GM23248 (cell line): ENCODE measurements at regions not wholly inside any gene's neighbourhood (a gene's known extent, or its start where the extent isn't known, plus 50 kb on each side); places are given as distances from the start of the nearest gene placed in this dataset.

Experiments used
- DNase-seq: peaks from one replicate; pipeline ENCODE4 v3.0.0-alpha.2; 2015
- H2AFZ ChIP-seq: fragments of 200-600 bp; sonication (generic); 2 replicates; pipeline ENCODE4 v1.6.1; 2016; ENCODE audit warnings: antibody characterized with exemption
- H3F3A ChIP-seq: fragments of 200-600 bp; sonication (generic); 2 replicates; pipeline ENCODE4 v1.6.1; 2016; ENCODE audit warnings: mild to moderate bottlenecking, antibody characterized with exemption, mixed run types; ENCODE audit not compliant: insufficient read depth
- H3K27ac ChIP-seq: fragments of 200-600 bp; sonication (generic); 2 replicates; pipeline ENCODE4 v1.5.1; 2016; ENCODE audit warnings: mild to moderate bottlenecking
- H3K27me3 ChIP-seq: fragments of 200-600 bp; sonication (generic); replicated peaks from 2 replicates; pipeline ENCODE4 v1.6.1; 2016; ENCODE audit warnings: mild to moderate bottlenecking; ENCODE audit not compliant: insufficient read depth
- H3K36me3 ChIP-seq: fragments of 200-600 bp; sonication (generic); 2 replicates; pipeline ENCODE4 v1.6.1; 2016; ENCODE audit warnings: low read depth, mild to moderate bottlenecking
- H3K4me1 ChIP-seq: fragments of 200-600 bp; sonication (generic); 2 replicates; pipeline ENCODE4 v1.6.1; 2016; ENCODE audit warnings: mild to moderate bottlenecking; ENCODE audit not compliant: insufficient read depth
- H3K4me2 ChIP-seq: fragments of 200-600 bp; sonication (generic); one replicate; pipeline ENCODE4 v1.6.1; 2016; ENCODE audit warnings: mild to moderate bottlenecking; ENCODE audit not compliant: unreplicated experiment
- H3K4me3 ChIP-seq: fragments of 200-600 bp; sonication (generic); 2 replicates; pipeline ENCODE4 v1.5.1; 2016; ENCODE audit warnings: mild to moderate bottlenecking
- H3K79me2 ChIP-seq: fragments of 200-600 bp; sonication (generic); 2 replicates; pipeline ENCODE4 v1.6.1; 2016; ENCODE audit warnings: mild to moderate bottlenecking; ENCODE audit not compliant: insufficient read depth
- H3K9ac ChIP-seq: fragments of 200-600 bp; sonication (generic); 2 replicates; pipeline ENCODE4 v1.6.1; 2016; ENCODE audit warnings: mild to moderate bottlenecking
- H3K9me2 ChIP-seq: fragments of 200-600 bp; sonication (generic); 2 replicates; pipeline ENCODE4 v1.6.1; 2016; ENCODE audit warnings: mixed run types, mild to moderate bottlenecking, moderate library complexity; ENCODE audit not compliant: insufficient read depth
- H3K9me3 ChIP-seq: fragments of 200-600 bp; sonication (generic); one replicate; pipeline ENCODE4 v1.6.1; 2017; ENCODE audit warnings: low read depth
- H4K20me1 ChIP-seq: fragments of 200-600 bp; sonication (generic); 2 replicates; pipeline ENCODE4 v1.6.0; 2016; ENCODE audit not compliant: insufficient read depth
- EZH2 ChIP-seq: fragments of 200-600 bp; sonication (generic); IDR thresholded peaks from 2 replicates; pipeline ENCODE4 v1.6.1; 2018; ENCODE audit warnings: antibody characterized with exemption, mild to moderate bottlenecking; ENCODE audit not compliant: insufficient read depth, poor library complexity, severe bottlenecking
- EZH2phosphoT487 ChIP-seq: fragments of 200-600 bp; sonication (generic); IDR thresholded peaks from 2 replicates; pipeline ENCODE4 v1.6.1; 2018; ENCODE audit warnings: antibody characterized with exemption, moderate library complexity, mild to moderate bottlenecking, low read depth; ENCODE audit not compliant: insufficient read depth
- WGBS, 2 experiments: methylation state at CpG; one replicate each; pipeline ENCODE4 v1.1.6; 2015 to 2017; ENCODE audit warnings: low lambda C conversion rate in 2 of 2, low coverage in 1 of 2; ENCODE audit errors: missing lambda C conversion rate in 2 of 2; 5-methylcytosine and 5-hydroxymethylcytosine counted together
- in situ Hi-C: fragments of 300-500 bp; cut with MboI; formaldehyde crosslinking; loops from 2 replicates; pipeline ENCODE4 v1.15.0; 2020

DNA sequence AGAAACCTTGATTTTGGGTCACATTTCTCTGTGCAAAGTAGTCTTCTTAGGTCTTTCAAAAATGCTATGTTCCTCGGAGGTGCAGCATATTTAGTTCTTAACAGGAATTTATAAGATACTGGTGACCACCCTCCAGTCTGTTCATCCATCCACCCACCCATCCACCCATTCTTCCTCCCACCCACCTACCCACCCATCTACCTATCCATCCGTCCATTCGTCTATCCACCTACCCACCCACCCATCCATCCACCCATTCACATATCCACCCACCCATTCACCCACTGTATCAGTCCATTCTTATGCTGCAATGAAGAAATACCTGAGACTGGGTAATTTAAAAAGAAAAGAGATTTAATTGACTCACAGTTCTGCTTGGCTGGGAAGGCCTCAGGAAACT, 74.9 kb downstream of the KCTD15 start:
- TF ChIP-seq EZH2phosphoT487 (no peak), EZH2 (no peak)
- 76 to 78% methylated on average over 3 of the region's 3 CpGs for WGBS, 2 experiments

DNA sequence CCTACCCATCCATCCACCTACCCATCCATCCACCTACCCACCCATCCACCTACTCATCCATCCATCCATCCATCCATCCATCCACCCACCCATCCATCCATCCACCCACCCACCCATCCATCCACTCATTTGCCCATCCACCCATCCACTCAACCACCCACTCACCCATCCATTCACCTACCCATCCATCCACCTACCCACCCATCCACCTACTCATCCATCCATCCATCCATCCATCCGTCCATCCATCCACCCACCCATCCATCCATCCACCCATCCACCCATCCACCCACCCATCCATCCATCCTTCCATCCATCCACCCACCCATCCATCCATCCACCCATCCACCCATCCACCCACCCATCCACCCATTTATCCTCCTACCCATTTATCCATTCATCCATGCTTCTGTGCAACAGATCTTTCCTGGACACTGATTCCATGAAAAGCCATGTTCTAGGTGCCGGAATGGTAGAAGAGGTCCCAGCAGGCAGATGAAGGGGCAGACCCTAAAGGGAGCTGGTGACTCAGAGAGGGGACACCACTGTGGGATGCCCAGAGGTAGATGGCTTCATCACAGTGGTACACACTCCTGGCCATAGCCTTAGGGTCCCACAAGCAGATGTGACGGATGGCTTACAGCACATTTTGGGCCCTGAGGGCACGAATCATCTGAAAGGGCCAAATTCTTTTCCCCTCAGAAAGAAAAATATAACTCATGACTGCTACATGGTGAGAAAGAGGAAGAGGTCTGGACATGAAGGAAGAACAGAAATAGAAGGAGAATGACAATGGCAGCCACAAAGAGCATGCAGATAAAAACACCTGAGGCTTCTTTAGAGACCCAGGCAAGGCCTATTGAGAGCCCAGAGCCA, 76.0 kb downstream of the KCTD15 start:
- Histone ChIP-seq H4K20me1 (no peaks in the 10 kb centered on the region), H2AFZ (no peak overlapping the region), H3K4me2 (no peak overlapping the region), H3K79me2 (no peaks in the 10 kb centered on the region), H3K4me3 (no peak overlapping the region), H3F3A (no peaks in the 10 kb centered on the region), H3K9me2 (no peaks in the 10 kb centered on the region), H3K4me1 (peaks cover 11% of the 10 kb centered on the region), H3K27ac (no peak overlapping the region), H3K36me3 (no peaks in the 10 kb centered on the region), H3K9me3 (no peaks in the 10 kb centered on the region), H3K27me3 (peaks cover 8% of the 10 kb centered on the region), H3K9ac (no peak overlapping the region)
- in situ Hi-C loops, result no loop called here
- WGBS, 2 experiments, result 50 to 59% methylated on average over 3 to 4 of the region's 4 CpGs
- DNase-seq, result no peak
- TF ChIP-seq EZH2 (no peak), EZH2phosphoT487 (no peak)

More for the DNA sequence above, 74.9 kb downstream of the KCTD15 start:
- Histone ChIP-seq H4K20me1 (no peaks in the 10 kb centered on the region), H3K79me2 (no peaks in the 10 kb centered on the region), H3K27ac (no peak overlapping the region), H3K36me3 (no peaks in the 10 kb centered on the region), H3K9me2 (no peaks in the 10 kb centered on the region), H2AFZ (no peak overlapping the region), H3K27me3 (peaks cover 8% of the 10 kb centered on the region), H3K9ac (no peak overlapping the region), H3K9me3 (no peaks in the 10 kb centered on the region), H3K4me2 (no peak overlapping the region), H3K4me1 (peaks cover 12% of the 10 kb centered on the region), H3F3A (no peaks in the 10 kb centered on the region), H3K4me3 (no peak overlapping the region)
- DNase-seq, result no peak
- in situ Hi-C loops, result no loop called here

DNA sequence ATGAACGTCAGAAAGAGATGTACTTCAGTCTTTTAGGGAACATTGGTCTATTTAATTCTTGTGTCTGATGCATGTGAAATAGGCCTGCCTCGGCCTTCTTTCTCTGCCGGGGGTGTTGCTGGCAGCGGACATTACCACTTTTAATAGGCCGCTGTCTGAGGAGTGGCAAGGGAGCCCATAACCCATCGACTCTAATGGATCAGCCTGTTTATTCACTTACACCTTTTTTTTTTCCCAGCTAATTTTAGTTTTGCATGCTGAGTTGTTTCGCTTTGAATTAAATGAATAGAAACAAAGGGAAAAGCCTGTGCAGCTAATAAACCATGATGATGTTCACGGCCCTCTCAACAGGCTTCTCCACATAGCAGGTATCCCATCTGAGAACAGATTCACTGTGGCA, 78.4 kb downstream of the KCTD15 start:
- H3K79me2 ChIP-seq, result no peaks in the 10 kb centered on the region
- H4K20me1 ChIP-seq, result no peaks in the 10 kb centered on the region
- in situ Hi-C loops, result no loop called here
- no peak overlapping the region for H3K27ac ChIP-seq
- H3K4me2 ChIP-seq, result no peak overlapping the region
- TF ChIP-seq EZH2phosphoT487 (no peak), EZH2 (no peak)
- H3K9me2 ChIP-seq, result no peaks in the 10 kb centered on the region
- WGBS, 2 experiments, result 61 to 66% methylated on average over 8 of the region's 8 CpGs
- H3K4me3 ChIP-seq, result no peak overlapping the region
- peaks cover 10% of the 10 kb centered on the region; the same call in 1 of the 2 replicates for H3K27me3 ChIP-seq
- H3F3A ChIP-seq, result no peaks in the 10 kb centered on the region
- no peaks in the 10 kb centered on the region for H3K4me1 ChIP-seq
- H3K36me3 ChIP-seq, result no peaks in the 10 kb centered on the region
- no peaks in the 10 kb centered on the region for H3K9me3 ChIP-seq
- H2AFZ ChIP-seq, result no peak overlapping the region
- no peak overlapping the region for H3K9ac ChIP-seq
- no peak for DNase-seq

DNA sequence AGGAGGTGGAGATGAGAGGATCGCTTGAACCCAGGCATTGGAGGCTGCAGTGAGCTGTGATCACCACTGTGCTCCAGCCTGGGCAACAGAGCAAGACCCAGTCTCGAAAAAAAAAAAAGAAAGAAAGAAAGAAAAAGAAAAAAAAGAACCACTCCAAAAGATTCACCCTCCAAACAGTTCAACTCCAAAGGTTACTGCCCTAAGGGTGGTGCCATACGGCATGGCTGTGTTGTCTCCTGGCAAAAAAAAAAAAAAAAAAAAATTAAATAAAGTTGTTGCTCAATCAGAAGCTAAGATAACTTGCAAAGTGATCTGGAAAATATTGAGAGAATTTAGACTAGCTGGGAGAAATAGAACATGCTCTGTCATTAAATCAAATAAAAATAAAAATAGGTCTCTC, 79.5 kb downstream of the KCTD15 start:
- whole genome bisulfite sequencing, 2 experiments, result 25 to 33% methylated on average over 3 of the region's 3 CpGs
- in situ Hi-C loops, result no loop called here
- peaks cover 20% of the 10 kb centered on the region; the same call in 1 of the 2 replicates for H3K27me3 ChIP-seq
- no peak for DNase-seq
- H3K9me3 ChIP-seq, result no peaks in the 10 kb centered on the region
- TF ChIP-seq EZH2, result no peak
- TF ChIP-seq EZH2phosphoT487, result no peak
- no peaks in the 10 kb centered on the region for H3F3A ChIP-seq
- H3K9ac ChIP-seq, result no peak overlapping the region
- no peaks in the 10 kb centered on the region for H3K4me1 ChIP-seq
- H3K27ac ChIP-seq, result no peak overlapping the region
- H3K4me2 ChIP-seq, result no peak overlapping the region
- no peaks in the 10 kb centered on the region for H3K36me3 ChIP-seq
- H3K4me3 ChIP-seq, result no peak overlapping the region
- no peaks in the 10 kb centered on the region for H3K9me2 ChIP-seq
- H3K79me2 ChIP-seq, result no peaks in the 10 kb centered on the region
- no peak overlapping the region for H2AFZ ChIP-seq
- no peaks in the 10 kb centered on the region for H4K20me1 ChIP-seq
